ENCODE measurements at regions not wholly inside any gene's neighbourhood (a gene's known extent, or its start where the extent isn't known, plus 50 kb on each side); places are given as distances from the start of the nearest gene placed in this dataset.
"Not testable (repeated sequence)": the region's sequence is repeated elsewhere in the genome, so short reads cannot be mapped to it uniquely, and the experiment has no call there.

DNA sequence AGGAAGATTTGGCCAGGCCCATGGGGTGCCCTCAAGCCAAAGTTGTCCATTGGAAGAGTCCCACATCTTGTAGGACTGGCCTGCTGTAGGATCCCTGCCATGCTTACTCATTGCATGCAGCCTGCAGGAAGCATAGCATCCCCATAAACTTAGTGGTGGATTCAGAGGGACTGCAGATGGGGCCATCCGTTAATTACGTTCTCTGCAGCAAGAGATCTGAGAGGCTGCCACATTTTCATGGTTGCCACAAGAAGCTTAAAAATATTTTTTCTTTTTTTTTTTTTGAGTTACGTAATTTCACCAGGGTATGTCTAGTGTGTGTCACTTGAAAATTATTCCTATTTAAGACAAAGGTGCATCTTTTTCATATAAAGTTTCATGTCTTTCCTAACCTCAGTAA, 329.7 kb upstream of the USP24 start:
- no peak for DNase-seq

GRCh38 chr1:55542901-55543504, 327.8 kb upstream of the USP24 start:
- DNase-seq: no peak

DNA sequence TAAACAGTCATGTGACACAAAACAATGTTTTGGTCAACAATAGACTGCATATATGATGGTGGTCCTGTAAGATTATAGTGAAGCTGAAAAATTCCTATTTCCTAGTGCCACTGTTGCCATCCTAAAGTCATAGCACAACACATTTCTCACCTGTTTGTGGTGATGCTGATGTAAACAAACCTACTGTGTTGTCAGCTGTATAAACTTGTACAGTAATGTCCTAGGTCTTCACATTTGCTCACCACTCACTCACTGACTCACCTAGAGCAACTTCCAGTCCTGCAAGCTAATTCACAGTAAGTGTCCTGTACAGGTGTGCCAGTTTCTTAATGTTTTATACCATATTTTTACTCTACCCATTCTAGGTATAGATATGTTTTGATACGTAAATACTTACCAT, 326.1 kb upstream of the USP24 start:
- DNase-seq: no peak

- DNase-seq: no peak
Observed at GRCh38 chr1:55539652-55540512, 324.7 kb upstream of the USP24 start.

DNA sequence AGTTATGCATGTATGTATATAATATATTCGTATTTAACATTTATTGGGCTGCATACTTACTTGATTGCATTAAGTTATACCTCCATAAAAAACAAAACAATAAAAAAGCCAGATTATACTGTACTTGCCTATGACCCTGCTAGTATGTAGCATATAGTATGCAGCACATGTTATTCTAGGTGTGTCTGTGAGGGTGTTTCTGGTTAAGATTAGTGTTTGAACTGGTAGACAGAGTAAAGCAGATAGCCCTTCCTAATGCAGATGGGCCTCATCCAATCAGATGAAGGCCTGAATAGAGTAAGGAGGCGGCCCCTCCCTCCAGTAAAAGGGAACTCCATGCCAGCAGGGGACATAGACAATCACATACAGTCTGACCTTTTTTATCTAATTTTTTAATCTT, 323.3 kb upstream of the USP24 start:
- DNase-seq: no peak

DNA sequence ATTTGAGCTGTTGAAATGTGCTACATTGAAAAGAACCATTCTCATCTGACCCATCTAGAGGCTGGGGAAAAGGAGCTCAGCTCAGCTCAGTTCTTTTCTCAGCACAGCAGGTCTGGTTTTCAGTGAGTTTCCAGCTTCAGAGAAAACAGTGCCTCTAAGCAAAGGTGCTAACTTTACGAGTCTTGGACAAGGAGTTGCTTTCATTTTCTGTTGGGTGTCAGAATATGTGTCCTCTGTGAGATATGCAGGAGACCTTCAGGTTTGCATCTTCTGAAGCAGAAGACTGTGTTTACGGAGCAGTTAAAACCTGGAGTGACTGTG, 321.3 kb upstream of the USP24 start:
- no peak for DNase-seq

DNA sequence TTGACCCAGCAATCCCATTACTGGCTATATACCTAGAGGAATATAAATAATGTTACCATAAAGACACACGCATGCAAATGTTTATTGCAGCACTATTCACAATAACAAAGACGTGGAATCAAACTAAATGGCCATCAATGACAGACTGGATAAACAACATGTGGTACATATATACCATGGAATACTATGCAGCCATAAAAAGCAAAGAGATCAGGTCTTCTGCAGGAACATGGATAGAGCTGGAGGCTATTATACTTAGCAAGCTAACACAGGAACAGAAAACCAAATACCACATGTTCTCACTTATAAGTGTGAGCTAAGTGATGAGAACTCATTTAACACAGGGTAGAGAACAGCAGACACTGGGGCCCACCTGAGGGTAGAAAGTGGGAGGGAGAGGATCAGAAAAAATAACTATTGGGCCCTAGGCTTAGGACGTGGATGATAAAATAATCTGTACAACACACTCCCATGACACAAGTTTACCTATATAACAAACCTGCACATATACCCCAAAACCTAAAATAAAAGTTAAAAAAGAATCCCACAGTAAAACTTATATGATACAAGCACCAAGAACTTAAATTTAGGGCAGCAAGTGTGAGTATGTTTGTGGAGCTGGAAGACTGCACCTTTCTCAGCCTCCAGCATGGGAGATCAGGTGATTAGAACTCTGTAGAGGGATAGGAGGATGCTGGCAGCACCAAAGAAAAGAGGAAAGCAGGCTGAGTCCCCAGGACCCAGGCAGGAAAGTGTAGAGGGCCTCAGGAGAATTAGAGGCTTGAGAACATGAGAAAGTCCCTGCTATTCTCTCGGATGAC, 320.8 kb upstream of the USP24 start:
- DNase-seq: no peak

- no peak for DNase-seq
Observed at GRCh38 chr1:55534565-55535121, 319.5 kb upstream of the USP24 start.

DNA sequence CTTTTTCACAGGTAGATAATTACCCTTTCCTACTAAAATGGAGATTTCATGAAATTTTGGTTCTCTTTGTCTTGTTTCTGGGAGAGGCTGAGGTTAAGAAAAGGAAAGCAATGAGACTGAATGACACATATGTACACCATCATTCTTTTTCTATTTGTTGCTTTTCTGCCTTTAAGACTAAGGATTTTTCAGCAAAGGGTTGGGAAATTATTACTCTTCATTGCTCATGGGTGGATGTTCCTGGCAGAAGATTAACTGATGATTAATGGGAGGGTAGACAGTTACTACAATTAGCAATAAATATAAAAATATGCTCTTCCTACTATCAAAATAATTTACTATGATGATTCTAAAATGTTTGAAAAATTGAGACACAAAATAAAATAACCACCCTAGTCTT, 316.5 kb upstream of the USP24 start:
- DNase-seq: no peak

GRCh38 chr1:55530749-55531478, 315.8 kb upstream of the USP24 start:
- DNase-seq: no peak

DNA sequence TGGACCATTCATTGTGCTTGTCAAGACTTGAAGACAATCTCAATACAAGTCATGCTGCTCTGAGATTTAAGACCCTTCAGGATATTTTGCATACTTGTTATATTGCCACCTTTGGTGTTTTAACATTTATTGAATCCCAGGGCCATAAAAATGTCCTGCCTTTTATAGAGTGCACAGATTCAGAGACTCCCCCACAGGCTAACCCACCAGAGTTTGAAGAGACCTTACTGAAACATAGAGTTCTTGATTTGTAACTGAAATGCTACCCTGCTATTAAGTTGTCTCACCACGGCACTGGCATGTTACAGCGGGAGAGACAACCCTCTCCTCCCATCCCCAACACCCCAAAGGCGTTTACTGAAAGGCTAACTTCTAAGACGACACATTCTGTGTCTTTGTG, 313.9 kb upstream of the USP24 start:
- DNase-seq: no peak

GRCh38 chr1:55527831-55528230, 312.7 kb upstream of the USP24 start:
- DNase-seq: no peak

DNA sequence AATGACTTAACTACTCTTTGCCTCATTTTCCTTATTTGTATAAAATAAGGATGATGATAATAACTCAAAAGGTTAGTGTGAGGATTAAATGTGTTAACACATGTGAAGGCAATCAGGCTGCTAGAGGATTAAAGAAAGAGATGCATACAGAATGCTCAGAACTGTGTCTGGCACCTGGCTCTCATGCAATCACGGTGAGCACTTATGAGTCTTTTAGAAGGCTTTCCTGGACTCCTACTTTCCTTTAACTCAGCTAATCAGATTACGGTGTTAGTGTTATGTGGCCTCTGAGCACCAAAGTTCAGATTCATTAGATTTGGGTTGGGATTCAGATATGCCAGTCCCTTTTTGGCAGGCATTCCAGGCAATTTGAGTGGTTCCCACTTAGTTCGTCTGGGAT, 311.6 kb upstream of the USP24 start:
- no peak for DNase-seq

DNA sequence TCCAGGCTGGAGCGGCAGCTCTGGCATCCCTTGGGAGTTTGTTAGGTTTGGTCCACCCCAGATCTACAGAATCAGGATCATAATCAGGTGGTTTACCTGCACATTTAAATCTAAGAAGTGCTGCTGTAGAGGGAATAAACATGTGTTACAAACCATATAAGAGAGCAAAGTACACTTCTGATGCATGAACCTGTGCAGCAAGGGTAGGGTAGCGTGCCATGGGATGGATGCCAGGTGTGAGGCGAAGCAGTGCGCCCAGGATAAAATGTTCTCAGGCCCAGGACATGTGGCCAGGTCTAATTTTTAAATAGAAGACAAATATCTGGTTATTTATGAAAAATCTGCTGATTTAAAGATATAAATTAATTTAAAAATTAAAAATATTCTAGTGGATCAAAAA, 308.8 kb upstream of the USP24 start:
- no peak for DNase-seq

DNA sequence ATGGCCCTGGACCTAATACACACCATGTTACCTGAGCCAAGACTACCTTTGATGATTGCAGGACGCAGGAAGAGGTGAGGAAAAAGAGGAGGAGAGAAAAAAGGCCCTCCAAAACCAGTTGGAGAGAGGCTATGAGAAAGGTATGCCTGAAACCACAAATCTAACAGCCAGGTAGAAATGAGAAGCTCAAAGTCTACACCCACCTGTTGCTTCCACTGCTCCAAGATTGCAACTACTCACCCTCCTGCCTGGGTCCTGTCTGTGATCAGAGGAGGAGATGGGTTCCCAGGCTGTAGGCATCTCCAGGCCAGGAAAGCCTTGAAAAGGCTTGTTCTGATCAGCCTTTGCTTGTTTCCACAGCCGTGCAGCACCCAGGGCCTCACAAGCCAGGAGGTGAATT, 307.8 kb upstream of the USP24 start:
- DNase-seq: no peak

GRCh38 chr1:55522353-55522903, 307.3 kb upstream of the USP24 start:
- no peak for DNase-seq

DNA sequence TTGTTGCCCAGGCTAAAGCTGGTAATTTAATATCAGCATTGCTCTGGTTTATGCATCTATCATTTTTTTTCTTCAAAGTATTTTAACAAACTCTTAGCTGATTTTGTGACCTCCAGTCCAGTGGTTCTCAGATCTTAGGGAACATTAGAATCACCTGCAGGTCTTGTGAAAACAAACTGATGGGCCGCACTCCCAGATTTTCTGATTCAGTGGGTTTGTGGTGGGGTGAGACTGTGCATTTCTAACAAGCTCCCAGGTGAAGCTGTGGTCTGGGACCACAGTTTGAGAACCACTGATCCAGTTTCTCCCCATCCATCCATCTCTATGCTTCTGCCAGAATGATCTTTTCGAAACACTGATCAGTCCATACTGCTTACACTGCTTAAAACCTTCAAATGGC, 305.7 kb upstream of the USP24 start:
- no peak for DNase-seq

- DNase-seq: no peak
Observed at GRCh38 chr1:55519937-55520683, 304.9 kb upstream of the USP24 start.

DNA sequence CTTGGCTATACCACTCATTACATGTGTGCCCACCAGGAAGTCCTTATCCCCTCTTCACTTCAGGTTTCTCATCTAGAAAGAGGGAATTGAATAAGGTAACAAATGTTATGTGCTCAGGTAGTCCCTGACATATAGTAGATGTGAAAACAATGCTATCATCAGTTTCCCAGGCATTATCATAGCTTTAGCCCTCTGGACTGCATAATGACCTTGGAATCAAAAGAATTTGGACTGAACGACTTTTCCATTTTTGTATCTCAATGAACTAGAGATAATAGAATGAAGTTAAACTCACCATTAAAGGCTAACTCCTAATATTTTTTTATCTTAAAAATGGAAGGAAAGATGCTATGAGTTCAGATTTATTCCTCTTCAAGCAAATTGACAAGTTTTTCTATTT, 304.1 kb upstream of the USP24 start:
- DNase-seq: no peak

GRCh38 chr1:55517036-55517435, 301.9 kb upstream of the USP24 start:
- DNase-seq: no peak

- DNase-seq: not testable (repeated sequence)
Observed at GRCh38 chr1:55514571-55514970, 299.4 kb upstream of the USP24 start.

DNA sequence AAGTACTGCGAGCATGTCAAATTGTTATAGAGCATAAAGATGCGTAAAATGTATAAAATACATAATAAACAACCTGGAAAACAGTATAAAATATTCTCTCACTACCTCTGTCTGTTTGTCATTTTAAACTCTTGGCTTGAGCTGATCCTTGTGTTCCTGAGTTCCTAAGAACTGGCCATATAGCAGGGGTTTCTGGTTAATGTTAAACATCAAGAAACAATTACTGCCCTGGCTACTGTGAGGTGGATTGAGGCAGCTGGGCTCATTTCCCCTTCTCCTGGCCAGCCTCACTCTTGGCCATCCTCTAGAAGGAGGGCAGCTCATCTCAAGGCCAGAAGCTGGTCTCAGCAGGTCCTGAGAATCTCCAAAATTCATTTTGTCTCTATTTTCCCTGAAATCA, 297.3 kb upstream of the USP24 start:
- DNase-seq: no peak

All from inflammatory macrophage treated with lipopolysaccharide for 1 hour (primary cell).